AG04450 (cell line): ENCODE measurements at regions not wholly inside any gene's neighbourhood (a gene's known extent, or its start where the extent isn't known, plus 50 kb on each side); places are given as distances from the start of the nearest gene placed in this dataset.

ENCODE experiments used
- CTCF ChIA-PET: fragments of 300-600, 350-600 bp; formaldehyde crosslinking; extraction: SDS; loops from one replicate; lab custom pipeline; 2022; ENCODE audit warnings: antibody characterized with exemption, inconsistent platforms; lab: Charles Lee
- POLR2A ChIA-PET: fragments of 350-600 bp; formaldehyde crosslinking; extraction: SDS; loops from one replicate; lab custom pipeline; 2021; ENCODE audit warnings: antibody characterized with exemption, inconsistent platforms; lab: Yijun Ruan, JAX
- DNase-seq: peaks from one replicate; pipeline ENCODE4 v3.0.0-alpha.2; 2011; ENCODE audit warnings: low read depth, low spot score
- H3K27ac ChIP-seq: one replicate; pipeline ENCODE4 v1.5.1; 2012; ENCODE audit warnings: low read depth, low read length, control low read depth
- H3K27me3 ChIP-seq: one replicate; pipeline ENCODE4 v1.6.0; 2012; ENCODE audit warnings: low read length; ENCODE audit not compliant: control insufficient read depth, insufficient read depth
- H3K4me3 ChIP-seq: 2 replicates; pipeline ENCODE4 v1.5.1; 2011; ENCODE audit warnings: mild to moderate bottlenecking, low read depth, low read length, control low read depth
- H3K9me3 ChIP-seq: 2 replicates; pipeline ENCODE4 v1.5.1; 2012; ENCODE audit warnings: low read length; ENCODE audit not compliant: control insufficient read depth, insufficient read depth
- TF ChIP-seq, protein P1 (sequence below): IDR thresholded peaks from 2 replicates; pipeline ENCODE4 v1.5.1; 2011; ENCODE audit warnings: low read depth, low read length, control low read depth, inconsistent platforms

DNA sequence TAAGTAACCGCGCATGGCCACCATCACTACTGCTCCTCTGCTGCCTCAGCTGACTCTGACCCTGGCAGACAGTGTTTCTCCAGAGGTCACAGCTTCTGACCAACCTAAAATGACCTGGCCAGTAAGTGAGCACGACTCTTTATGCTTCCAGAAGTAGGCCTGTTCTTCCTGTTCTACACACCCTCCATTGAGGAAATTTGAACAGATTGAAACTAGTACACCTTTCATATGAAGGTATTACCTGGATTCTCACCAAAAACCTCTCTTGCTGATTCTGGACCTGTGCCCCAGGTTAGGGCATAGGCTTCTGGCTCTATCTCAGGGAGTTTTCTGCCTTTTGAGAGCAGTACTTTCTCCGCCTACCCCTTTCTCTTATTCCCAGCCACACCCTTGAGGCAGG is 178.4 kb upstream of the FRMD6 start:
- no peak overlapping the region for H3K4me3 ChIP-seq
- CTCF ChIA-PET: interaction anchor here (1.4 kb wide), 1 partner anchor 179 kb away, joined by 4 read pairs; no protein-coding TSS in a partner anchor
- H3K27me3 ChIP-seq: no peaks in the 10 kb centered on the region
- no peak for DNase-seq
- no peak overlapping the region for H3K27ac ChIP-seq
- no peaks in the 10 kb centered on the region; the same call in none of the 2 replicates for H3K9me3 ChIP-seq
- TF ChIP-seq, protein P1, sequence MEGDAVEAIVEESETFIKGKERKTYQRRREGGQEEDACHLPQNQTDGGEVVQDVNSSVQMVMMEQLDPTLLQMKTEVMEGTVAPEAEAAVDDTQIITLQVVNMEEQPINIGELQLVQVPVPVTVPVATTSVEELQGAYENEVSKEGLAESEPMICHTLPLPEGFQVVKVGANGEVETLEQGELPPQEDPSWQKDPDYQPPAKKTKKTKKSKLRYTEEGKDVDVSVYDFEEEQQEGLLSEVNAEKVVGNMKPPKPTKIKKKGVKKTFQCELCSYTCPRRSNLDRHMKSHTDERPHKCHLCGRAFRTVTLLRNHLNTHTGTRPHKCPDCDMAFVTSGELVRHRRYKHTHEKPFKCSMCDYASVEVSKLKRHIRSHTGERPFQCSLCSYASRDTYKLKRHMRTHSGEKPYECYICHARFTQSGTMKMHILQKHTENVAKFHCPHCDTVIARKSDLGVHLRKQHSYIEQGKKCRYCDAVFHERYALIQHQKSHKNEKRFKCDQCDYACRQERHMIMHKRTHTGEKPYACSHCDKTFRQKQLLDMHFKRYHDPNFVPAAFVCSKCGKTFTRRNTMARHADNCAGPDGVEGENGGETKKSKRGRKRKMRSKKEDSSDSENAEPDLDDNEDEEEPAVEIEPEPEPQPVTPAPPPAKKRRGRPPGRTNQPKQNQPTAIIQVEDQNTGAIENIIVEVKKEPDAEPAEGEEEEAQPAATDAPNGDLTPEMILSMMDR: no peak
- POLR2A ChIA-PET: no interaction called here

DNA sequence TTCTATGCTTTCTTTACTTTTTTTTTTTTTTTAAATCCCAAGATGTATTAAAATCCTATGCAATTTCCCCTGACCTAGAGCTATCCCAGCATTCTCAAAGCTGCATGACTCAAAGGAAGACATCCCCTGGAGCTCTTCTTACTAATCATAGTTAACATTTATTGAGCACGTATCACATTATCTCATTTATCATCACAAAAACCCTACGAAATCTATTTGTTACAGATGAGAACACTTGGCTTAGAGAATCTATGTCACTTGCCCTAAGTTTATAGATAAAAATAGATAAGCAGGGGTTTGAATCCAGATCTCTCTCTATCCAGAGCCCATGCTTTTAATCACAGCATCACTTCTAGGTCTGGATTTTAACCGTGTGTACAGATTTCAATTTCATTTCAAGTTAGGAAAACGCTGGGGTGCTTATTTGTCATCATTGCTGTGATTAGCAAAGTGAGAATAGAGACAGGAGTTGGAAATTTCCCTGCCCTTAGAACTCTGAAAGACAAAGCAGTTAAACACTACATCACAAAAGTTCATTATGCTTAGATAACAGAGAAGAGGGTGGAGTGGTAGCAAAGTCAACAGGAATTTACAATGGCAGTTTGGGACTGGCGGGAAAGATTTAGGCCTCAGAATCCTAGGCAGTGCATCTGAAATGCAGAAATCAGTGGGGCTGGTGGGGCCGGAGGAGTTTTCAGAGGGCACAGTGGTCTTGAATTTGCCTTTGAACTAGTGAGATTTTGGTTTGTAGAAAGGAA is 177.7 kb upstream of the FRMD6 start:
- ChIA-PET POLR2A (no interaction called here), CTCF (interaction anchor here (0.6 to 1.4 kb wide), 2 partner anchors 175 to 178 kb away, joined by 4 read pairs; no protein-coding TSS in a partner anchor)
- TF ChIP-seq, protein P1: no peak

DNA sequence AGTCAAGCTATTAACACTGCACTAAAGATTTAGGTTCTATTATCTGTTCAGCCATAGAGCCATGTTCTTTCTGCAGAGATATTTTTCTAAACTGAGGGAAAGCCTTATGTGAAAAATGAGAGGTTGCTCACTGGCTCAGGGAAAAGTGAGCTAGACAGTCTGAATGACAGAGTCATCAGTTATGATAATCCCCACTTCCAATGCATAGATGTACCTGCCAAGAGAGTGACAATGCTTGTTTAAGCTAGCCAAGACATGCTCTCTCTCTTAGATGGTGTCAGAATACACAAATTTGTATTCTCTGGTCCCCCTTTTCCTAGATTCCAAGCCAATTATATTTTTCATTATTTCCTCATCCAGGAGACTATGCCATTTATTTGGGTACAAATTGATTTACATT is 176.9 kb upstream of the FRMD6 start:
- TF ChIP-seq, protein P1: no peak
- ChIA-PET CTCF (no interaction called here), POLR2A (no interaction called here)
- no peaks in the 10 kb centered on the region; the same call in 1 of the 2 replicates for H3K9me3 ChIP-seq
- no peak overlapping the region for H3K4me3 ChIP-seq
- H3K27me3 ChIP-seq: no peaks in the 10 kb centered on the region
- no peak overlapping the region for H3K27ac ChIP-seq
- DNase-seq: no peak

More for the DNA sequence above, 177.7 kb upstream of the FRMD6 start:
- Histone ChIP-seq H3K4me3 (no peak overlapping the region), H3K9me3 (no peaks in the 10 kb centered on the region; the same call in none of the 2 replicates), H3K27ac (no peak overlapping the region), H3K27me3 (no peaks in the 10 kb centered on the region)
- DNase-seq: no peak

DNA sequence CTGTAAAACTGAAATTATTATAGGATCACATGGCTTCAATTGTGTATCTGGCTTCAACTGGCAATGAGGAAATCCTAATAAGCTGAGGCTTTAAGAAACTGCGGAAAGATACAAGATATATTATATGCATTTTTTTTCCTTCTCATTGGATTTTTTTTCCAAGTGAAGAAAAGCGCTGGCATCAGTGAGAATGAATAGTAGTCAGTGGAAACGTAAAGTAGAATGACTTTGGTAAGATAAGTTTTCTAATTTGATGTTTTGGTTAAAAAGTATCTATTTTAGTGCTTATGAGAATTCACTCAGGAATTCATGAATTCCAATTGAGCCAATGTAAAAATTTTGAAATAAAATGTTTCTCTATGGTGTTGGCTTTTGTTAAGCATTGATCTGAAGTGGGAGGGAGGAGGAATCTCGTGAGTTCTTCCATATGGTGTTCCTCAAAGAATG is 173.5 kb upstream of the FRMD6 start:
- CTCF ChIA-PET: no interaction called here
- no peak overlapping the region for H3K4me3 ChIP-seq
- no peak overlapping the region for H3K27ac ChIP-seq
- TF ChIP-seq, protein P1: no peak
- no peaks in the 10 kb centered on the region for H3K9me3 ChIP-seq
- DNase-seq: no peak
- H3K27me3 ChIP-seq: no peaks in the 10 kb centered on the region
- POLR2A ChIA-PET: no interaction called here

DNA sequence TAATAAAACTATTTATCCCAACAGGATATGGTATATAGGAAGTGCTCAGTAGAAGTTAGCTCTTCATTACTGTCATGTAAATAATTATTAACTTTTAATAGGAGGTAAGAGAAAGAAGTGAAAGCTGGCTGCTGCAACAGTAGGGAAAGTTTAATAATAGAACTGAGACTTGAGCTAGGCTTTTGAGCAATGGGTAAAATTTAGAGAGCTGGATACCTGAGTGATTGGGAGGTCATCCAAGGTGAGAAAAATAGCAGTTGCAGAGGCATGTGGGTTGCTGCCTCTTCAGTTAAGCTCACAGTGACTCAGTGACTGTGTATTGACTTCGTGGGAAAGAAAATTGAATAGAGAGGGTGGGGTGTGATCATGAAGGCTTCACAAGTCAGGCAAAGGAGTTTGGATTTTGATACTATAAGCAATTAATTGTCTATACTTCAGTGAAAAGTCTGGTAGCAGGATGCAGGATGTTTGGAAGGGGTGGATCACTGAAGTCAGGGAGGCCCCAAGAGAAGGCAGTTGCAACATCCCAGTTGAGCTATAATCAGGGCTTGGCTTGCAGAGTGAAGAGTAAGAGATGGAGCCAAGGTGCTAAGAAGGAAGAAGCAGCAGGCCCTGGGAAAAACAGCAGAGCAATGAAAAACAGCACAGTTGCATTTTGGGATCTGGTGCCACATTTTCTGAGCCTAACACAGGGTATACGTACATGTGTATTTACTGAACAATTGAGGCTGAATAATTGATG is 172.0 kb upstream of the FRMD6 start:
- TF ChIP-seq, protein P1: no peak
- ChIA-PET CTCF (no interaction called here), POLR2A (interaction anchor here (0.6 kb wide), 1 partner anchor 200 kb away, joined by 6 read pairs; no protein-coding TSS in a partner anchor)
- Histone ChIP-seq H3K9me3 (no peaks in the 10 kb centered on the region), H3K27ac (no peak overlapping the region), H3K4me3 (no peak overlapping the region), H3K27me3 (no peaks in the 10 kb centered on the region)
- no peak for DNase-seq
